HG02885 (cell line): ENCODE measurements at regions not wholly inside any gene's neighbourhood (a gene's known extent, or its start where the extent isn't known, plus 50 kb on each side); places are given as distances from the start of the nearest gene placed in this dataset.
"Not testable (repeated sequence)": the region's sequence is repeated elsewhere in the genome, so short reads cannot be mapped to it uniquely, and the experiment has no call there.

Experiments
- ATAC-seq: cut with Tn5 transposase; IDR thresholded peaks from one replicate; pipeline ENCODE4 v1.9.1; 2021; ENCODE audit warnings: mild to moderate bottlenecking; ENCODE audit not compliant: unreplicated experiment, poor library complexity

DNA sequence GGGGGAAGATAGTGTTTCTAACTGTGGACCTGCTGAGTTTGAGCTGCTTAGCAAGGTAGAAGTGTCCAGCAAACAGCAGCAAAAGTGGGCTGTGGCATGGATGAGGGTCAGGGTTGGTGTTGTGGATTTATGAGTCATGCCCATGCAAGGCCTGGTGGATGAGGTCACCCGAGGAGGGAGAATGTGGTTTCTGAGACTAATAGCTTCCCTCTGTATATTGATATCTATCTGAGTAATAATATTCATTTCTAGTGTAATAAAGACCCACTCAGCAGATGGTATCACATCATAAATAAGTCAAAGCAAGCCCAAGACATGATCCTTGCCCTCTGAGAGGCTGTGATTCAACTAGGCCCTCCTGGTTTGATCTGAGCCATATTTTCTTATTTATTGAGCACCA is 597.8 kb upstream of the CLINT1 start:
- ATAC-seq = no peak

DNA sequence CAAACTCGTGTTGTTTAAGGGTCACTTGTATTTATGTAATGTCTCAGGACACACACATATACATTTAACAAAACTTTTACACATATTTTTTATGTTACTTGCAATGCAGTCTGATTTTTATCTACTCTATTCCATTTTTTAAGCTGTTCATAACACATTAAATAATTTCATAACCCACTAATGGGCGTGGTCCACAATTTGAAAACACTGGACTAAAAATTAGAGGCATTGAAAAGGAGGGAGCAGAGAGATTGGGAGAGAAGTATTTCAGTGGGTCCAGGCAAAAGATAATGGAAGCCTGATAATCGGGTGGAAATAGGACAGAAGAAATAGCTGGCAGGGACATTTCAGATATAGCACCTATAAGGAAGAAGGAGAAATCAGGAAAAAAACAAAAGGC is 597.3 kb upstream of the CLINT1 start:
- no peak for ATAC-seq

DNA sequence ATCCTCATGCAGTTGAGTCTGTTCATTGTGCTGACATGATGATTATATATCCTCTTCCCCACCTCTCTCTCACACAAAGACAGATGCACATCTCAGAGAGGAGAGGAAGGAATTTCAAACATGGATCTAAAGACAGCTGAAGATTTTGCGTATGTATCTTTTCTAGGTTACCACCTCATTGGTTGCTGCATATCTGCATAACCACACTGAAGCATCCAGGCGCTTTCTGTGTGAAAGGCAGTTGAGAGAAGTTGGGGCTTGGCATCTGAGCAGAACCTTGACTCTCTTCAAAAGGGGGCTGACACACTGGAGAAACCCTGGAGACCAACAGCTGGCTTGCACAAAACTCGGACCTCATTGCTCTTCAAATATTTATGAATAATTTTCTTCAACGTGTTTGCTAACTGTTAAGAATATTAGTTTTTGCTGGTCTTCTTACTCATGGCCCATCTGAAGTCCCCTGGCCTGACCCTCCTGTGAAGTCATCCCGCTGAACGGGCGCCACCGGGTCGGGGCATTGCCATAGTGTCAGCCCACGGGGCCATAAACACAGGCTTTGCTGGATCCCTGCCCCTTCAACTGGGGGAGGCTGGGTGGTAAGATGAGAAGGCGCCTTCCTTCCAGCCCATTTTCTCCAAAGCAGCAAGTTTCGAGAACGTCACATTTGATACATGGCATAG is 593.2 kb upstream of the CLINT1 start:
- no peak for ATAC-seq

DNA sequence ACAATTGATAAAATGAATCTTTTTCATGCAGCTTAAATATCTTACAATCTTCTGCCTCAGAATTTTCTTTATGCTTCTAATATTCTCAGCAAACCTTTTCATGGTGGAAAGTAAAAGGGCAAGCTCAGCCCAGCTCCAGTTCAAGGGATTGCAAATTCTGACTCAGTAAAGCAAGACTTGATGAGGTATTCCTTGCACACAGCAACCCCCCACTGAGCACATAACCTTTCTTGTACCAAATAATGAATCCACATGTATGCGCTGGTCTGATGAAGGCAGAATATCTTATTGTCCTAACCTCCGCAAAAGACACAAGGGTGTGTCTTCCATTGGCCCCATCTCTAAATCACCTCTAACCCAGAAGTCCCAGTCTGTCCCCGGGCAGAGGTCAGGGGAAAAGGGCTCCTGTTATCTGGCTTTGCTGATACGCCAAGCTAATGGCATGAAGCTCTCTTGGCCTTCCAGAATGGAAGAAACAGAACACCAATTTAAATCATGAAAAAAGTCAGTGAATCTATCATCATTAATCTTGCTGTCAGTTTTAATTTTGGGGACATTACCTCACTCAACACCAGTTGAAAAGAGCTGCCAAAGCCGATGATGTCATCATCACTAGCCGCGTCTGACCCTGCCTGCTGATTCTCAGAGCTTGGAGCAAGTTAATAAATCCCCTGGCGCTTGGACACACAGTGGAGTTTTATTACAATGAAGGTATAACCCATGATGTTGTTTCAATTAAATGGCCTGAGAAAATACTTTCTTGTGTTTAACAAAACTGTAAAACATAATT is 592.5 kb upstream of the CLINT1 start:
- ATAC-seq = no peak

- no peak for ATAC-seq
Measured at GRCh38 chr5:158450751-158451171, 591.8 kb upstream of the CLINT1 start.

DNA sequence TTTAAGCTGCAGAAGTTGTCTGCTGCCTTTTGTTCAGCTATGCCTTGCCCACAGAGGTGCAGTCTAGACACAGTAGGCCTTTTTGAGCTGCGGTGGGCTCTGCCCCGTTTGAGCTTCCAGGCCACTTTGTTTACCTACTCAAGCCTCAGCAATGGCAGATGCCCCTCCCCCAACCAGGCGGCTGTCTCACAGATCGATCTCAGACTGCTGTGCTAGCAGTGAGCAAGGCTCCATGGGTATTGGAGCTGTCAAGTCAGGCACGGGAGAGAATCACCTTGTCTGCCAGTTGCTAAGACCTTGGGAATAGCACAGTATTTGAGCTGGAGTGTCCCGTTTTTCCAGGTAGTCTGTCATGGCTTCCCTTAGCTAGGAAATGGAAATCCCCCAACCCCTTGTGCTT is 587.8 kb upstream of the CLINT1 start:
- not testable (repeated sequence) for ATAC-seq

GRCh38 chr5:158439204-158439603 is 580.3 kb upstream of the CLINT1 start:
- ATAC-seq = not testable (repeated sequence)

- no peak for ATAC-seq
Measured at GRCh38 chr5:158436271-158437065, 577.5 kb upstream of the CLINT1 start.

DNA sequence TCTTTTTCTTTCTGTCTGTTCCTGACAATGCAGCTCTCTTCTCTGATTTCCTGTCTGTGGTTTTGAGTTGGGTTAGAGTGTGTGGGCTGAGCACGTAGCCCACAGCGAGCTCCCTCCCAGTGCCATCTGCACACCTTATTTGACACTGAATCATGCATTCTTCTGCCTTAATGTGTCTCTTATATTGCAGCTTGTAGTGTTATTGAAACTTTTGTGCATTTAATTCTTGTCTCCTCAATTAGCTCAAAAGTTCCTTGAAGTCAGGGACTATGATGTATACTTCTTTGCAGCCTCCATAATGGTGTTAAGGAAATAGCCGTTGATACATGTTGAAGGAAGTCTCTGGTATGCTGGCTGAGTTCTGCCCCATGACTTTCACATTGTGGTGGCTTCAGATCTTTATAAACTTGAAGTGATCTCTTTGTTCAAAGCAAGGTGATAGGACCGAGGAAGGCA is 576.2 kb upstream of the CLINT1 start:
- ATAC-seq = peak; percentile 83

- peak; percentile 15 for ATAC-seq
Measured at GRCh38 chr5:158434749-158435148, 575.8 kb upstream of the CLINT1 start.

DNA sequence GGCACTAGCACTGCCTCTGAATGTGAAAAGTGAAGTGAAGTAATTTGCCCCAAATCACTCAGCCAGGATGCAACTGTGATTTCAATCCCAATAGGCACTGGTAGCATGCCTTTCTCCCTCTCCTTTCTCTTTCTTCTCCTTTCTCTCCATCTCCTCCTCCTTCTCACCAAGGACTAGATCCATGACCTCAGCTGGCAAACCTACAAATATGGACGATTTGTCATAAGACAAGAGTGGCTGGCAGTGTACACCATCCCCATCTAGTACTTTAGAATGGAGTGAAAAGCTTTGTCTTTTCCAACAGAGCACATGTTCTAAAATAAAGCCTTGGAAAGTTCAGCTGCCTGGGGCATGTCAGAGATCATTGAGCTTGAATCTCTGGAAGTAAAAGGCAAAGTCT is 574.7 kb upstream of the CLINT1 start:
- ATAC-seq = no peak

- no peak for ATAC-seq
Measured at GRCh38 chr5:158431369-158432029, 572.6 kb upstream of the CLINT1 start.

DNA sequence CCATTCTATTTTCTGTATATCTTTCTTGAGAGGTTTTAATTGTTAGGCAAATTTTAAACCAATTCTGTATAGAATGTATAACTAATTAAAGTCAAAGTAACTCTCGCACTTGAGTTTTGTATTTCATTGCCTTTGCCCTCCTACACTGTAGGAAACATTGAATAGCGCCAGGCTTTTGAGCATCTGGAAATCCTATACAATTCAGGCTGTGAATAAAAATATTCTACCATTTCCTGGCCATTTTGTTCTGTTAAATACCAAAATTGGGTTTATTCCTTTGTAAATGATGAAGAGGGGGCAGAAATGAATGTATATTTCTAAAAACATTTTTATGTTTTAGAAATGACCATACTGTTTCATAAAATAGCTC is 571.8 kb upstream of the CLINT1 start:
- no peak for ATAC-seq

- no peak for ATAC-seq
Measured at GRCh38 chr5:158430166-158430797, 571.3 kb upstream of the CLINT1 start.

DNA sequence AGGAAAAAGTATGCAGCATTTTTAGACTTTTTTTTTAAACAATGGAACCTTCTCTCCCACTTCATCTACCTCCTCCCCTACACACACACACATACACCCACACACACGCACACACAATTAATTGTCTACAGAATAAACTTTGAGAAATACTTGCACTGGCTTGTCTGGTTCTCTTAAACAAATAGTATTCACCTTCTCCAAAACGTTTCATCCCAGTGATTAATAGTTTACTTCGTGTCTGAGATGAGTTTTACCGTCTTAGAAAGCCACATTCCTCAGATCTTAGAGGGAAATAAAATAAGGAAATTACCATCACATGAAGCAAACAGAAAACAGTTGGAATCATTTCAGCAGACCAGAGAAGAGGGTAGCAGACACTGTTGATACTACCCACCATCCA is 570.6 kb upstream of the CLINT1 start:
- no peak for ATAC-seq

GRCh38 chr5:158423623-158424200 is 564.8 kb upstream of the CLINT1 start:
- no peak for ATAC-seq

GRCh38 chr5:158422653-158423515 is 563.9 kb upstream of the CLINT1 start:
- no peak for ATAC-seq

DNA sequence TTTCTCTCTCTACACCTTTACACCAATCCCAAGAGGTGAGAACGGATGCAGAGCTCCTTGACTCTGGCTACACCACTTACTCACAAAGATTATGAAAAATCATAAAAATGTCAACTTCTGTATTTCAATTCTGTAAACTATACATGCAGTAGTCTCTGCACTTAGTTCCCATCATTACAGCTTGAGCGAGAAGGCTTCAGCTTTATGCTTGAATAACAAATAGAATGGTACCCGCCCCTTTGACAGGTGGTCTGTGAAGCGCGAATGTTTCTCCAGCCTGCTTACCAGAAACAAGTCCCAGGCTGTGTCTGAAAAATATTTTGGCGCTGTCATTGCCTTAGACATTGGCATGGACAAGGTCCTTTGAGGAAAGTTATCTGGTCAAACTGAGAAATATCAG is 562.4 kb upstream of the CLINT1 start:
- ATAC-seq = no peak

- ATAC-seq = no peak
Measured at GRCh38 chr5:158419186-158419585, 560.2 kb upstream of the CLINT1 start.
